ENCODE measurements at regions not wholly inside any gene's neighbourhood (a gene's known extent, or its start where the extent isn't known, plus 50 kb on each side); places are given as distances from the start of the nearest gene placed in this dataset.

DNA sequence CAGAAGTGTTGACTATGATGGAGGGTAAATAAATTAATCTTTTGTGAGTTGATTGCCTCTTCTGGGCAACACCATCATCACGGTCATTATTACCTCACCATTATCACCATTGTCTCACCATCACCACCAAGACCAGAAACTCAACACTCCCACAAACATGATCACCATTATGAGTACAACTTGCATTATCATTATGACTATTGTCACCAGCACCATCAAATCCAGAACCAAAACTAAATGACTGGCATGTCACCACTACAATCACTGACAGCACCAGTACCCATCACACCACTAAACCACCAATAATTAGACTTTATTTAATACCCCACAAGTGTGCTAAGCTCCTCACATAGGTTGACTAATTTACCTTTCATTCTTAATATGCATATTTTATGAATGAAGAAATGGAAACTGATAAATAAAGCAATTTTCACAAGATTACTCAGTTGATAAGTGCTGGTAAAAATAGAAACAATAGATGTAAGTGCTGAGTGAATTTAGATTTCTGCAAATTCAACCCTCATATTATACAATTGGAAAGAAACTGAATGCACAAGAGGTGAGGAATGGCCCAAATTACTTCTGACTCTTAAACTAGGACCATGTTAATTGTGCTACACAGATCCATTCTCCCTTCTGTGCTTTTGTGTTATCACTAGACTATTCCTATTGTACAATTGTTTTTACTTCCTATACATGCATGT, 517.8 kb upstream of the PAPPA start:
- Histone ChIP-seq H3K27ac (no peak overlapping the region), H3K36me3 (no peaks in the 10 kb centered on the region), H3K4me1 (no peaks in the 10 kb centered on the region), H3K27me3 (no peaks in the 10 kb centered on the region), H3K9me3 (no peaks in the 10 kb centered on the region), H3K4me3 (no peak overlapping the region)
- DNase-seq = no peak
- TF ChIP-seq, protein P1, sequence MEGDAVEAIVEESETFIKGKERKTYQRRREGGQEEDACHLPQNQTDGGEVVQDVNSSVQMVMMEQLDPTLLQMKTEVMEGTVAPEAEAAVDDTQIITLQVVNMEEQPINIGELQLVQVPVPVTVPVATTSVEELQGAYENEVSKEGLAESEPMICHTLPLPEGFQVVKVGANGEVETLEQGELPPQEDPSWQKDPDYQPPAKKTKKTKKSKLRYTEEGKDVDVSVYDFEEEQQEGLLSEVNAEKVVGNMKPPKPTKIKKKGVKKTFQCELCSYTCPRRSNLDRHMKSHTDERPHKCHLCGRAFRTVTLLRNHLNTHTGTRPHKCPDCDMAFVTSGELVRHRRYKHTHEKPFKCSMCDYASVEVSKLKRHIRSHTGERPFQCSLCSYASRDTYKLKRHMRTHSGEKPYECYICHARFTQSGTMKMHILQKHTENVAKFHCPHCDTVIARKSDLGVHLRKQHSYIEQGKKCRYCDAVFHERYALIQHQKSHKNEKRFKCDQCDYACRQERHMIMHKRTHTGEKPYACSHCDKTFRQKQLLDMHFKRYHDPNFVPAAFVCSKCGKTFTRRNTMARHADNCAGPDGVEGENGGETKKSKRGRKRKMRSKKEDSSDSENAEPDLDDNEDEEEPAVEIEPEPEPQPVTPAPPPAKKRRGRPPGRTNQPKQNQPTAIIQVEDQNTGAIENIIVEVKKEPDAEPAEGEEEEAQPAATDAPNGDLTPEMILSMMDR (IDR thresholded peaks at IDR 0.05) = no peak
- TF ChIP-seq POLR2A (IDR thresholded peaks at IDR 0.05) = no peak
- no peak for ATAC-seq (ENCODE audit: low FRiP score in 2 of 2)
- 80% methylated on average over 1 of the region's 1 CpG for WGBS, 2 donors

DNA sequence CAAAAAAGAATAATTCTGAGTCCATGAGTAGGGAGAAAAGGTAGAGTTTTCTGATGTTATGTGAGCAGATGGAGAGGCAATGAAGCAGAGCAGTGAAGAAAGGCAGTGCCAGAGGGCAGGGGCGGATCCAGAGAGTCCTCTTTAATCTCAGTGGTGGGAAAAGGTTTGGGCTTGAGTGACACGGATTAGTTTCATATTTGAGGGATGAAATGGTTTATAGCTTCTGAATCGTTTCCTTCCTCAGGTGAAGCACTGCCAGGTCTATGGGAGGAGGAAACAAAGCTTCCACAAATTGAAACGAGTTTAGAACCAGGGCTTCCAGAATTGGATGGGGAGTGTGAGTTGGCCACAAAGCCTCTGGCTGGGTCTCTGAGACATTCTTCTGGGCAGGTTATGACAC, 517.0 kb upstream of the PAPPA start:
- Histone ChIP-seq H3K9me3 (no peaks in the 10 kb centered on the region), H3K36me3 (no peaks in the 10 kb centered on the region), H3K4me1 (no peaks in the 10 kb centered on the region), H3K27me3 (no peaks in the 10 kb centered on the region), H3K27ac (no peak overlapping the region), H3K4me3 (no peak overlapping the region)
- no peak for TF ChIP-seq EP300 (IDR thresholded peaks at IDR 0.05)
- TF ChIP-seq POLR2AphosphoS5 (IDR thresholded peaks at IDR 0.05) = no peak
- TF ChIP-seq, protein P1 (IDR thresholded peaks at IDR 0.05) = no peak
- no peak for TF ChIP-seq POLR2A (IDR thresholded peaks at IDR 0.05)
- 56 to 73% methylated on average over 4 of the region's 4 CpGs for WGBS, 2 donors
- DNase-seq (no peak), ATAC-seq (ENCODE audit: low FRiP score in 2 of 2) (no peak)

DNA sequence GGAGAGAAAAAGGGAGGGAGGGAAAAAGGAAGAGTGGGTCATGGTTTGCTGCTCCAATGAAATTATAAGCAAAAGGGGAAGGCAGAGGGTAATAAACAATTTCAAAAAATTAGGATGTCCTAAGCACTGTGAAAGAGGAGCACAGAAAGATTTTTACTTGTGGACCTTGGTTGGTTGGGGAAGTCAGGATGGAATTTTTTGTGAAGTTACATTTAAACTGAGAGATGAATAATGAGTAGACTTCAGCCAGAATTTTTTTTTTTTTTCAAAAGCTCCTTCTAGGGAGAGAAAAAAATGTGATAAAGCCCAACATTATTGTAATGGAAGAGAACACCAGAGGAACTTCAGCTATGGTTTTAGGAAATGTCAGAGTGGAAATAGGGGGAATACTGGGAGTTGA, 515.9 kb upstream of the PAPPA start:
- DNase-seq (no peak), ATAC-seq (ENCODE audit: low FRiP score in 2 of 2) (no peak)
- Histone ChIP-seq H3K4me3 (no peak overlapping the region), H3K9me3 (no peaks in the 10 kb centered on the region), H3K27me3 (no peaks in the 10 kb centered on the region), H3K36me3 (no peaks in the 10 kb centered on the region), H3K4me1 (no peaks in the 10 kb centered on the region), H3K27ac (no peak overlapping the region)
- TF ChIP-seq POLR2A (IDR thresholded peaks at IDR 0.05) (no peak), POLR2AphosphoS5 (IDR thresholded peaks at IDR 0.05) (no peak), EP300 (IDR thresholded peaks at IDR 0.05) (no peak)
- TF ChIP-seq, protein P1 (IDR thresholded peaks at IDR 0.05) = no peak

DNA sequence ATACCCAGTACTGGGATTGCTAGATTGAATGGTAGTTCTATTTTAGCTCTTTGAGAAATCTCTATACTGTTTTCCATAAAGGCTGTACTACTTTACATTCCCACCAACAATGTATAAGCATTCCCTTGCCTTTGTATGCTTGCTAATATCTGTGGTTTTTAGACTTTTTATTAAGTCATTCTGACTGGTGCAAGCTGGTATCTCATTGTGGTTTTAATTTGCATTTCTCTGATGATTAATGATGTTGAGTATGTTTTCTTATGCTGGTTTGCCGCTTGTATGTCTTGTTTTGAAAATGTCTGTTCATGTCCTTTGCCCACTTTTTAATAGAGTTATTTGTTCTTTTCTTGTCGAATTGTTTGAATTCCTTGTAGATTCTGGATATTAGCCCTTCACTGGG, 512.7 kb upstream of the PAPPA start:
- no peaks in the 10 kb centered on the region for H3K36me3 ChIP-seq
- WGBS, 2 donors = 73 to 80% methylated on average over 2 of the region's 2 CpGs
- H3K4me1 ChIP-seq = no peaks in the 10 kb centered on the region
- TF ChIP-seq EP300 (IDR thresholded peaks at IDR 0.05) (no peak), POLR2AphosphoS5 (IDR thresholded peaks at IDR 0.05) (no peak), POLR2A (IDR thresholded peaks at IDR 0.05) (no peak)
- TF ChIP-seq, protein P1 (IDR thresholded peaks at IDR 0.05) = no peak
- H3K27me3 ChIP-seq = no peaks in the 10 kb centered on the region
- no peak overlapping the region for H3K4me3 ChIP-seq
- no peak overlapping the region for H3K27ac ChIP-seq
- DNase-seq = no peak
- ATAC-seq (ENCODE audit: low FRiP score in 2 of 2) = no peak
- no peaks in the 10 kb centered on the region for H3K9me3 ChIP-seq

DNA sequence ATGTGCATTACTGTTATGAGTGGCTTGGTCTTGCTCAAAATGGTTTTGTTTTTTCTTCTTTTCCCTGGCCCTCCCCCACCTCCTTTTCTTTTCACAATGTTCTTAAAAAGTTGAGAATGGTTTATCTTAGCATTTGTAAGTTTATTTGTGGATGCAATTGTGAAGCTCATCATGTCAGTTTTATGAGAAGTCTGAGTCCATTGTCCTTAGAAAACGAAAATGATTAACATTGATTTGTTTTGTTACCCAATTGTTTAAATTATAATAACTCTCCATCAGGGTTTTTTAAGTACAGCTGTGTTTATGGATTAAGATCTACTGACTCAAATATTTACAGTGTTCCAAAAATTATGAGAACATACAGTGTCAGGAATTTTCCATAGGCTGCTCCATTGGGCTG, 511.3 kb upstream of the PAPPA start:
- TF ChIP-seq POLR2AphosphoS5 (IDR thresholded peaks at IDR 0.05) (no peak), EP300 (IDR thresholded peaks at IDR 0.05) (no peak), POLR2A (IDR thresholded peaks at IDR 0.05) (no peak)
- TF ChIP-seq, protein P1 (IDR thresholded peaks at IDR 0.05) = no peak
- H3K9me3 ChIP-seq = no peaks in the 10 kb centered on the region
- WGBS, 2 donors = 47 to 58% methylated on average over 1 of the region's 1 CpG
- H3K36me3 ChIP-seq = no peaks in the 10 kb centered on the region
- H3K4me3 ChIP-seq = no peak overlapping the region
- no peak for ATAC-seq (ENCODE audit: low FRiP score in 2 of 2)
- no peaks in the 10 kb centered on the region for H3K27me3 ChIP-seq
- no peaks in the 10 kb centered on the region for H3K4me1 ChIP-seq
- no peak overlapping the region for H3K27ac ChIP-seq
- no peak for DNase-seq

All from upper lobe of left lung (tissue), 6 donors.